ENCODE measurements at regions not wholly inside any gene's neighbourhood (a gene's known extent, or its start where the extent isn't known, plus 50 kb on each side); places are given as distances from the start of the nearest gene placed in this dataset.
A peak's percentile ranks its signal among the peaks of the same experiment; 100 is the strongest.

- no peak for DNase-seq
Observed at GRCh38 chr6:149218471-149218870, 99.0 kb upstream of the TAB2 start.

- DNase-seq: no peak
Observed at GRCh38 chr6:149218915-149219314, 98.6 kb upstream of the TAB2 start.

GRCh38 chr6:149220882-149221773, 96.4 kb upstream of the TAB2 start:
- DNase-seq: no peak

- no peak for DNase-seq
Observed at GRCh38 chr6:149221774-149222070, 95.8 kb upstream of the TAB2 start.

- no peak for DNase-seq
Observed at GRCh38 chr6:149223120-149223903, 94.2 kb upstream of the TAB2 start.

- DNase-seq: no peak
Observed at GRCh38 chr6:149223904-149224351, 93.6 kb upstream of the TAB2 start.

- DNase-seq: no peak
Observed at GRCh38 chr6:149224399-149224798, 93.1 kb upstream of the TAB2 start.

- DNase-seq: no peak
Observed at GRCh38 chr6:149225370-149225769, 92.1 kb upstream of the TAB2 start.

GRCh38 chr6:149225946-149226345, 91.6 kb upstream of the TAB2 start:
- DNase-seq: no peak

GRCh38 chr6:149227796-149228195, 89.7 kb upstream of the TAB2 start:
- DNase-seq: no peak

GRCh38 chr6:149228311-149228955, 89.1 kb upstream of the TAB2 start:
- no peak for DNase-seq

GRCh38 chr6:149229096-149229495, 88.4 kb upstream of the TAB2 start:
- no peak for DNase-seq

- DNase-seq: no peak
Observed at GRCh38 chr6:149230712-149231460, 86.6 kb upstream of the TAB2 start.

- no peak for DNase-seq
Observed at GRCh38 chr6:149231778-149232177, 85.7 kb upstream of the TAB2 start.

GRCh38 chr6:149233056-149233715, 84.3 kb upstream of the TAB2 start:
- DNase-seq: peak; percentile 10 to 67

GRCh38 chr6:149234051-149234962, 83.2 kb upstream of the TAB2 start:
- DNase-seq: no peak

GRCh38 chr6:149235130-149235561, 82.4 kb upstream of the TAB2 start:
- no peak for DNase-seq

- no peak for DNase-seq
Observed at GRCh38 chr6:149236589-149236988, 80.9 kb upstream of the TAB2 start.

- no peak for DNase-seq
Observed at GRCh38 chr6:149237464-149237863, 80.0 kb upstream of the TAB2 start.

GRCh38 chr6:149239573-149240209, 77.8 kb upstream of the TAB2 start:
- DNase-seq: no peak

GRCh38 chr6:149242883-149243282, 74.6 kb upstream of the TAB2 start:
- DNase-seq: no peak
